Osteocyte (in vitro differentiated cells): ENCODE measurements at regions not wholly inside any gene's neighbourhood (a gene's known extent, or its start where the extent isn't known, plus 50 kb on each side); places are given as distances from the start of the nearest gene placed in this dataset.

Source experiments
- DNase-seq: peaks from one replicate; pipeline ENCODE4 v3.0.0; 2021; ENCODE audit warnings: mixed read lengths; ENCODE audit not compliant: unreplicated experiment; ENCODE audit errors: extremely low spot score
- H3K27ac Mint-ChIP-seq: one replicate; pipeline ENCODE4 v1.8.0; 2021; ENCODE audit warnings: mild to moderate bottlenecking, mixed read lengths; ENCODE audit not compliant: unreplicated experiment
- H3K27me3 Mint-ChIP-seq: one replicate; pipeline ENCODE4 v1.8.0; 2021; ENCODE audit warnings: mixed read lengths; ENCODE audit not compliant: unreplicated experiment
- H3K36me3 Mint-ChIP-seq: one replicate; pipeline ENCODE4 v1.8.0; 2021; ENCODE audit warnings: mixed read lengths; ENCODE audit not compliant: unreplicated experiment
- H3K4me1 Mint-ChIP-seq: one replicate; pipeline ENCODE4 v1.8.0; 2021; ENCODE audit warnings: mixed read lengths; ENCODE audit not compliant: unreplicated experiment
- H3K4me3 Mint-ChIP-seq: one replicate; pipeline ENCODE4 v1.8.0; 2021; ENCODE audit warnings: mild to moderate bottlenecking, moderate library complexity, mixed read lengths; ENCODE audit not compliant: unreplicated experiment
- H3K9me3 Mint-ChIP-seq: one replicate; pipeline ENCODE4 v1.8.0; 2021; ENCODE audit warnings: mixed read lengths; ENCODE audit not compliant: unreplicated experiment
- TF ChIP-seq, protein P1 (sequence below): fragments of 200-600 bp; sonication (generic); IDR thresholded peaks from 2 replicates; pipeline ENCODE4 v1.5.0; 2021; ENCODE audit warnings: antibody characterized with exemption, mild to moderate bottlenecking, moderate library complexity

- peaks cover 4% of the 10 kb centered on the region for H3K27me3 Mint-ChIP-seq
- no peaks in the 10 kb centered on the region for H3K4me1 Mint-ChIP-seq
- TF ChIP-seq, protein P1, sequence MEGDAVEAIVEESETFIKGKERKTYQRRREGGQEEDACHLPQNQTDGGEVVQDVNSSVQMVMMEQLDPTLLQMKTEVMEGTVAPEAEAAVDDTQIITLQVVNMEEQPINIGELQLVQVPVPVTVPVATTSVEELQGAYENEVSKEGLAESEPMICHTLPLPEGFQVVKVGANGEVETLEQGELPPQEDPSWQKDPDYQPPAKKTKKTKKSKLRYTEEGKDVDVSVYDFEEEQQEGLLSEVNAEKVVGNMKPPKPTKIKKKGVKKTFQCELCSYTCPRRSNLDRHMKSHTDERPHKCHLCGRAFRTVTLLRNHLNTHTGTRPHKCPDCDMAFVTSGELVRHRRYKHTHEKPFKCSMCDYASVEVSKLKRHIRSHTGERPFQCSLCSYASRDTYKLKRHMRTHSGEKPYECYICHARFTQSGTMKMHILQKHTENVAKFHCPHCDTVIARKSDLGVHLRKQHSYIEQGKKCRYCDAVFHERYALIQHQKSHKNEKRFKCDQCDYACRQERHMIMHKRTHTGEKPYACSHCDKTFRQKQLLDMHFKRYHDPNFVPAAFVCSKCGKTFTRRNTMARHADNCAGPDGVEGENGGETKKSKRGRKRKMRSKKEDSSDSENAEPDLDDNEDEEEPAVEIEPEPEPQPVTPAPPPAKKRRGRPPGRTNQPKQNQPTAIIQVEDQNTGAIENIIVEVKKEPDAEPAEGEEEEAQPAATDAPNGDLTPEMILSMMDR: no peak
- no peak overlapping the region for H3K4me3 Mint-ChIP-seq
- H3K9me3 Mint-ChIP-seq: peaks cover 9% of the 10 kb centered on the region
- DNase-seq: no peak
- H3K27ac Mint-ChIP-seq: no peak overlapping the region
- no peaks in the 10 kb centered on the region for H3K36me3 Mint-ChIP-seq
Observed at GRCh38 chr1:63041660-63042059, 257.7 kb downstream of the ATG4C start.

DNA sequence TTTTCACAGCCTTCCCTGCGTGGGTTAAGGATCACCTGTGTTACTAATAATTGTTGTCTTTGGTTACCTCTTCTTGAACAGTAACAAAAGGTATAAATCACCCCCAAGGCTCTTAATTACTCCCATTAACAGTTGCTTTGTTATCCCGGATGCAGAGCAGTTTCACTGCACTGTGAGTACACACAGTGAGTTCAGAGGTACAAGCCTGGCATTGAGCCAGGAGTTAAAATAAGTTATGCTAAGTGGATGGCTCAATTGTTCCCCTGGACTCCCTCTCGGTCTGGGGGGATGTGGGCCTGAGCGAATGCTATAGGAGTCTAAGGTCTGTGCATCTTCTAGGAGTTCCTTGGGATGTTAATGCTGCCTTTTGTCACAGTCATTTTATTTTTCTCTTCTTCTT is 258.3 kb downstream of the ATG4C start:
- TF ChIP-seq, protein P1: no peak

GRCh38 chr1:63046539-63046938 is 262.6 kb downstream of the ATG4C start:
- H3K36me3 Mint-ChIP-seq: no peaks in the 10 kb centered on the region
- no peak overlapping the region for H3K27ac Mint-ChIP-seq
- no peak for DNase-seq
- no peak overlapping the region for H3K4me3 Mint-ChIP-seq
- peaks cover 24% of the 10 kb centered on the region for H3K27me3 Mint-ChIP-seq
- H3K4me1 Mint-ChIP-seq: no peaks in the 10 kb centered on the region
- TF ChIP-seq, protein P1: no peak
- no peaks in the 10 kb centered on the region for H3K9me3 Mint-ChIP-seq

More for the DNA sequence above, 258.3 kb downstream of the ATG4C start:
- Mint-ChIP-seq H3K4me1 (no peaks in the 10 kb centered on the region), H3K27me3 (peaks cover 9% of the 10 kb centered on the region), H3K9me3 (peaks cover 9% of the 10 kb centered on the region), H3K4me3 (no peak overlapping the region), H3K27ac (no peak overlapping the region), H3K36me3 (no peaks in the 10 kb centered on the region)
- DNase-seq: no peak

DNA sequence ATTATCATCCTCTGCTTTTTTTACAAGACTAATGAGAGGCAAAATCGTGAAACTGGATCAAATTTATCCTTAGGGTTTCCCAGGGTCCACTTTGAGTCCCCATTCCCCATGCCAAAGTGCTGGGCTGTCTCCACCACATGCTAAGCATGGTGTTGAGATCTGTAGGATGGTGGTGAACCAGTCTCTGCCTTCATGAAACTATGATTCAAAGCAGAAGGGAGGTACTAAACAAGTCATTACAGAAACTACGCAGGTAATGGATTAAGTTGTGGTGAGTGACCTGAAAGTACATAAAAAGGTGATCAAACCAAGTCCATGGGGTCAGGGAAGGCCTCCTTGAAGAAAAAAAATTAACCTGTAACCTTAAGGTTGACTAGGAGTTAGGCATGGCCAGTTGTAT is 265.2 kb downstream of the ATG4C start:
- no peaks in the 10 kb centered on the region for H3K36me3 Mint-ChIP-seq

DNA sequence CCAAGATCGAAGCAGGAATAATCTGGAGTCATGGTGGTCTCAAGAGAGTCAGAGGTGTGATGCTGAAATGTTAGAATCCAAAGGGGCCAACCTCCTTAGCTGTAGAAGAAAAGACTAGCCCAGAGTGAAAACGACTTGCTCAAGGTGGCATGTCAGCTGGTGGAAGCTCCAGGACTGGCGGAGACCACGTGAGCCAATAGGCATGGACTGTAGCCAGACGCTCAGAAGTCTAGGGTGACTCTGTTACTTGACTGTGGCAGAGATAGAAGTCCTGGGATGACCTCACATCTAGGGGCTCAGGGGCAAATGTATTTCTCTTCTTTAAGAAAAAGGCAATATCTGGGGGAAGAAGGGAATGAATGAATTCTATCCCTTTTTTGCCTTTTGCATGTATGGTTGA is 267.4 kb downstream of the ATG4C start:
- Mint-ChIP-seq H3K4me3 (no peak overlapping the region), H3K36me3 (no peaks in the 10 kb centered on the region), H3K9me3 (no peaks in the 10 kb centered on the region), H3K27ac (no peak overlapping the region), H3K4me1 (no peaks in the 10 kb centered on the region), H3K27me3 (peaks cover 23% of the 10 kb centered on the region)
- TF ChIP-seq, protein P1: no peak
- no peak for DNase-seq

More for the DNA sequence above, 265.2 kb downstream of the ATG4C start:
- Mint-ChIP-seq H3K4me3 (no peak overlapping the region), H3K27me3 (peaks cover 24% of the 10 kb centered on the region), H3K27ac (no peak overlapping the region), H3K9me3 (no peaks in the 10 kb centered on the region), H3K4me1 (no peaks in the 10 kb centered on the region)
- DNase-seq: no peak
- TF ChIP-seq, protein P1: no peak
